B cell (primary cell): ENCODE measurements at regions not wholly inside any gene's neighbourhood (a gene's known extent, or its start where the extent isn't known, plus 50 kb on each side); places are given as distances from the start of the nearest gene placed in this dataset.

Experiments used
- ATAC-seq: fragments of 200-7000 bp; cut with Tn5 transposase; one replicate; pipeline ENCODE4 v1.10.0; 2021; ENCODE audit warnings: low read depth, mild to moderate bottlenecking, moderate number of reproducible peaks, moderate library complexity
- CTCF ChIA-PET: fragments of 350-600 bp; sonication (Branson Sonifier 250); formaldehyde crosslinking; loops from one replicate; lab custom pipeline; 2021; ENCODE audit warnings: antibody characterized with exemption, inconsistent platforms; lab: Charles Lee
- POLR2A ChIA-PET: fragments of 350-600 bp; sonication (Branson Sonifier 250); formaldehyde crosslinking; loops from one replicate; lab custom pipeline; 2021; ENCODE audit warnings: antibody characterized with exemption; lab: Charles Lee
- DNase-seq: peaks from one replicate; pipeline ENCODE4 v3.0.0; 2013
- H2AFZ ChIP-seq: 2 replicates; pipeline ENCODE4 v1.6.1; 2012; ENCODE audit warnings: mild to moderate bottlenecking, low read depth, low read length; ENCODE audit not compliant: insufficient read depth, poor library complexity, severe bottlenecking
- H3K27ac ChIP-seq, 2 donors: 1 replicate in 1 of 2; 2 replicates in 1 of 2; pipeline ENCODE4 v1.5.1; 2012 to 2013; ENCODE audit warnings: low read length in 2 of 2, mild to moderate bottlenecking in 2 of 2, moderate library complexity in 1 of 2
- H3K27me3 ChIP-seq, 4 experiments: fragments of 200-600 bp in 1 of 4; sonication (generic) in 1 of 4; replicated peaks in 1 of 4; 1 replicate in 2 of 4; 2 replicates in 2 of 4; pipeline versions ENCODE4 v1.6.1 to v1.7.0; 2013 to 2016; ENCODE audit warnings: low read length in 3 of 4, mild to moderate bottlenecking in 2 of 4, mixed read lengths in 1 of 4, moderate library complexity in 1 of 4; ENCODE audit not compliant: insufficient read depth in 4 of 4, control insufficient read depth in 3 of 4; ENCODE audit errors: control extremely low read depth in 1 of 4
- H3K36me3 ChIP-seq, 2 experiments: replicated peaks in 1 of 2; 1 replicate in 1 of 2; 2 replicates in 1 of 2; pipeline versions ENCODE4 v1.6.1 to v1.7.1; 2013; ENCODE audit warnings: low read length in 1 of 2; ENCODE audit not compliant: insufficient read depth in 2 of 2, control insufficient read depth in 1 of 2; ENCODE audit errors: control extremely low read depth in 1 of 2, extremely low read depth in 1 of 2
- H3K4me1 ChIP-seq, 2 donors: fragments of 200-600 bp in 1 of 2; sonication (generic) in 1 of 2; 1 replicate in 1 of 2; 2 replicates in 1 of 2; pipeline versions ENCODE4 v1.5.1 to v1.6.1; 2013 to 2017; ENCODE audit warnings: low read length in 2 of 2; ENCODE audit not compliant: control insufficient read depth in 2 of 2, insufficient read depth in 2 of 2
- H3K4me2 ChIP-seq: replicated peaks from 2 replicates; pipeline ENCODE3; 2012; ENCODE audit warnings: mild to moderate bottlenecking, low read depth, low read length; ENCODE audit not compliant: poor library complexity, severe bottlenecking
- H3K4me3 ChIP-seq, 5 experiments: fragments of 200-600 bp in 1 of 5; sonication (generic) in 1 of 5; 1 replicate in 3 of 5; 2 replicates in 2 of 5; pipeline versions ENCODE4 v1.5.1 to v1.7.0; 2011 to 2016; ENCODE audit warnings: low read length in 4 of 5, mild to moderate bottlenecking in 4 of 5, low read depth in 2 of 5, control low read depth in 1 of 5, moderate library complexity in 1 of 5; ENCODE audit not compliant: insufficient read depth in 1 of 5; ENCODE audit errors: control extremely low read depth in 1 of 5, extremely low read depth in 1 of 5
- H3K79me2 ChIP-seq: fragments of 200-600 bp; sonication (generic); one replicate; pipeline ENCODE4 v1.6.0; 2016; ENCODE audit warnings: low read length; ENCODE audit not compliant: control insufficient read depth, insufficient read depth
- H3K9ac ChIP-seq: fragments of 200-600 bp; sonication (generic); 2 replicates; pipeline ENCODE4 v1.6.1; 2017; ENCODE audit warnings: mild to moderate bottlenecking, low read length, moderate library complexity
- H3K9me3 ChIP-seq, 3 donors: one replicate each; pipeline versions ENCODE4 v1.6.1 to v1.7.1; 2013; ENCODE audit warnings: low read length in 2 of 3; ENCODE audit not compliant: control insufficient read depth in 2 of 3, insufficient read depth in 1 of 3; ENCODE audit errors: control extremely low read depth in 1 of 3
- H4K20me1 ChIP-seq: 2 replicates; pipeline ENCODE4 v1.6.0; 2012; ENCODE audit warnings: mild to moderate bottlenecking, low read length; ENCODE audit not compliant: insufficient read depth, control insufficient read depth, poor library complexity, severe bottlenecking
- H3K27ac Mint-ChIP-seq: one replicate; pipeline ENCODE4 v1.8.0; 2021; ENCODE audit warnings: mixed read lengths
- H3K27me3 Mint-ChIP-seq: one replicate; pipeline ENCODE4 v1.8.0; 2021; ENCODE audit warnings: mixed read lengths
- H3K4me1 Mint-ChIP-seq: one replicate; pipeline ENCODE4 v1.8.0; 2021; ENCODE audit warnings: mixed read lengths
- H3K4me3 Mint-ChIP-seq: one replicate; pipeline ENCODE4 v1.8.0; 2021; ENCODE audit warnings: mixed read lengths
- H3K9me3 Mint-ChIP-seq: one replicate; pipeline ENCODE4 v1.8.0; 2022; ENCODE audit warnings: mixed read lengths; ENCODE audit not compliant: insufficient read depth
- CTCF ChIP-seq: fragments of 200-600 bp; IDR thresholded peaks from one replicate; pipeline ENCODE4 v1.8.0; 2022; ENCODE audit warnings: antibody characterized with exemption, mild to moderate bottlenecking
- EZH2 ChIP-seq: IDR thresholded peaks from 2 replicates; pipeline ENCODE4 v1.6.1; 2012; ENCODE audit warnings: borderline replicate concordance, low read depth, mild to moderate bottlenecking, moderate library complexity, low read length; ENCODE audit not compliant: insufficient read depth, poor library complexity, severe bottlenecking
- WGBS: methylation state at CpG from one replicate; pipeline ENCODE4 v1.1.5; 2013; ENCODE audit warnings: missing lambda C conversion rate; ENCODE audit not compliant: insufficient coverage; 5-methylcytosine and 5-hydroxymethylcytosine counted together
- intact Hi-C: fragments of 100-400 bp; cut with micrococcal nuclease; formaldehyde crosslinking; loops from one replicate; pipeline ENCODE4 v1.10.0; 2022

GRCh38 chr6:87799651-87800050 is 97.6 kb upstream of the AKIRIN2 start:
- ChIA-PET POLR2A (no interaction called here), CTCF (interaction anchor here (0.6 to 0.9 kb wide), 2 partner anchors 10 to 43 kb away, joined by 3 read pairs; no protein-coding TSS in a partner anchor)
- ATAC-seq: peak; percentile 69
- intact Hi-C loops: loop anchor here (2.0 to 5.0 kb wide), 2 partner anchors 99 to 207 kb away; partner anchors contain the start of gene ORC3
- Mint-ChIP-seq H3K4me3 (peak overlapping the region; percentile 42), H3K4me1 (peaks cover 46% of the 10 kb centered on the region), H3K9me3 (no peaks in the 10 kb centered on the region), H3K27me3 (no peaks in the 10 kb centered on the region), H3K27ac (peak overlapping the region; percentile 28)
- peak overlapping the region; percentile 37 for H2AFZ ChIP-seq
- peak overlapping the region in 1 of 2 donors; percentile 50 for H3K27ac ChIP-seq
- TF ChIP-seq CTCF: no peak
- TF ChIP-seq EZH2: no peak
- H4K20me1 ChIP-seq: no peaks in the 10 kb centered on the region
- peak overlapping the region; percentile 33 for H3K9ac ChIP-seq
- H3K9me3 ChIP-seq: no peaks in the 10 kb centered on the region
- H3K79me2 ChIP-seq: no peaks in the 10 kb centered on the region
- peaks cover 38 to 54% of the 10 kb centered on the region in 2 donors for H3K4me1 ChIP-seq
- DNase-seq: peak; percentile 63
- H3K4me3 ChIP-seq: peak overlapping the region in 2 of 5 experiments; percentile 13 to 20
- no peaks in the 10 kb centered on the region for H3K27me3 ChIP-seq
- WGBS: no CpG with 5 or more reads among the region's 6 CpGs
- no peaks in the 10 kb centered on the region for H3K36me3 ChIP-seq
- peak overlapping the region; percentile 70 for H3K4me2 ChIP-seq

GRCh38 chr6:87798393-87799278 is 96.6 kb upstream of the AKIRIN2 start:
- intact Hi-C loops: loop anchor here (2.0 kb wide), 1 partner anchor 98 kb away; no protein-coding TSS in a partner anchor
- Mint-ChIP-seq H3K4me1 (peaks cover 48% of the 10 kb centered on the region), H3K27me3 (no peaks in the 10 kb centered on the region), H3K4me3 (peak overlapping the region; percentile 2), H3K9me3 (no peaks in the 10 kb centered on the region), H3K27ac (peak overlapping the region; percentile 41)
- Histone ChIP-seq H3K4me1 (peaks cover 38 to 55% of the 10 kb centered on the region in 2 donors), H3K27me3 (no peaks in the 10 kb centered on the region), H3K9ac (no peak overlapping the region), H3K36me3 (no peaks in the 10 kb centered on the region), H3K27ac (no peak overlapping the region), H3K4me3 (no peak overlapping the region), H4K20me1 (no peaks in the 10 kb centered on the region), H3K4me2 (peak overlapping the region; percentile 70), H2AFZ (peak overlapping the region; percentile 34), H3K9me3 (no peaks in the 10 kb centered on the region), H3K79me2 (no peaks in the 10 kb centered on the region)
- POLR2A ChIA-PET: interaction anchor here (0.6 kb wide), 1 partner anchor 42 kb away, joined by 4 read pairs; no protein-coding TSS in a partner anchor
- TF ChIP-seq EZH2: no peak
- TF ChIP-seq CTCF: no peak
- DNase-seq (no peak), ATAC-seq (no peak)
- 83% methylated on average over 1 of the region's 2 CpGs for WGBS
- CTCF ChIA-PET: interaction anchor here (0.6 to 0.8 kb wide), 3 partner anchors 337 to 1072 kb away, joined by 3 to 7 read pairs (median 5); no protein-coding TSS in a partner anchor
